Epidermal melanocyte (primary cell): ENCODE measurements at regions not wholly inside any gene's neighbourhood (a gene's known extent, or its start where the extent isn't known, plus 50 kb on each side); places are given as distances from the start of the nearest gene placed in this dataset.

Experiments used
- DNase-seq: peaks from one replicate; pipeline ENCODE4 v3.0.0; 2011; ENCODE audit warnings: low spot score; ENCODE audit not compliant: insufficient read length

- no peak for DNase-seq
These were observed 101.8 kb downstream of the SAMD9 start for GRCh38 chr7:93015779-93016481.

GRCh38 chr7:93015101-93015778 lies 102.5 kb downstream of the SAMD9 start:
- no peak for DNase-seq

DNA sequence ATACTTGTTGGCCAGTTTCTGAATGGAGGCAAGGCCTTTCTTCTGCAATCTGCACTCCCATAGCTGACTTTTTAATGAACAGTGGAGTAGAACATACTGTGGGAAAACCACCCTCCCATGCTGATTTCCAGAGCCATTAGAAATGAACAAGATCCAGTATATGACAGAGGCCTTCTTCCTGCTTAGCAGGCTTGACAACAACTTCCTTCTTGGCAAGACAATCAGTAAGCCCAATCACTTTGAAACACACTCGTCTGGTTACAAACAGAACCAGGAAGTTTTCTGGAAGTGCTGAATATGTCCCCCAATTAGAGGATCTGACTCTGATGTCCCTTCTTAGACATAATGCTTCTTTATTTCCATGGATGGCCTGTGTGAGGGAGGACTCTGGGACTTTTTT lies 103.4 kb downstream of the SAMD9 start:
- no peak for DNase-seq

- no peak for DNase-seq
These were observed 104.2 kb downstream of the SAMD9 start for GRCh38 chr7:93013446-93014061.

- DNase-seq, result no peak
These were observed 106.2 kb downstream of the SAMD9 start for GRCh38 chr7:93011351-93012294.

GRCh38 chr7:93008833-93009232 lies 108.9 kb downstream of the SAMD9 start:
- DNase-seq, result no peak

DNA sequence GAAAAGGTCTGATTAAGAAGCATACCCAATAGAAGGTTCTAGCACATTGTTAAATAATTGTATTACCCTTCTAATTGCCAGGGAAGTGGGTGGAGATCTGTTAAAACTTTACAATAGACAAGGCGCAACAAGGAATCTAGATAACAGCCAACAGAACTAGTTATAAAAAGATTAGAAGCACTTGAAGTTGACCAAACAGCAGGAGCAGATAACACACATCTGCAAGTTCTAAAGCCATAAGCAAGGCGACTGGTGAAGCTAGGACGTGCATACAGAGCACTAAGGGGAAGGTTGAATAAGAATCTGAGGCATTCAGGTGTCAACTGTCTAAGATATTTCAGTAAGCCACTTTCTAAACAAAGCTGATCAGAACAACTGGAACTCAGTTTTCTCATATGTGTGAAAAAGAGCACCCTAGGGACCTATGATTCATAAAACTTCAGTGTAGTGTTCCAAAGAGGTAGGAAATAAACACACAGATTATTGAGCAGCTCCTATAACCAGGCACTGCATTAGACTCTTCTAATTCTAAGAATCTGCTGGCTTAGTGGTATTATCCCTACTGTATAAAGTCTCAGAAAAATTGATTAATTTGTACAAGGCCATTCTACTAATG lies 111.2 kb downstream of the SAMD9 start:
- no peak for DNase-seq

GRCh38 chr7:93004906-93005305 lies 112.9 kb downstream of the SAMD9 start:
- DNase-seq, result no peak

- DNase-seq, result no peak
These were observed 120.1 kb downstream of the SAMD9 start for GRCh38 chr7:92997719-92998118.

- DNase-seq, result no peak
These were observed 120.6 kb downstream of the SAMD9 start for GRCh38 chr7:92997152-92997551.

DNA sequence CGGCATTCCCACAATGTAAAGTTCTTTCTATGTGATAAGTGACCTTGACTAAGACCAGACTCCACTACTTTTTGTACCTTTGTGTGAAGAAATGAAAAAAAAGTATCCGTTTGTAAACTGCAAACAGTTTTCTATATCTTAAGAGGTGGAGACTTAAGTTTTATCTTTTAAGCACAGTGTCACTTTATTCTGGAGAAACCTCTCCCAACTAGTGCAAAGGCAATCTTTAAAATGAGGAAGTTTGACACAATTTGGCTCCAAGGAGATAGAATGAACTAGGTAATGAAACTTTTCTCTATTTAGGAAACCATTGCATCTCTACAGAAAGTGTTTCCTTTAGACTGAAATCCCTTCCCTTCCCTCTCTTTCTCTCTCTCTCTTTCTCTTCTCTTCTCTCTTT lies 122.9 kb downstream of the SAMD9 start:
- no peak for DNase-seq

DNA sequence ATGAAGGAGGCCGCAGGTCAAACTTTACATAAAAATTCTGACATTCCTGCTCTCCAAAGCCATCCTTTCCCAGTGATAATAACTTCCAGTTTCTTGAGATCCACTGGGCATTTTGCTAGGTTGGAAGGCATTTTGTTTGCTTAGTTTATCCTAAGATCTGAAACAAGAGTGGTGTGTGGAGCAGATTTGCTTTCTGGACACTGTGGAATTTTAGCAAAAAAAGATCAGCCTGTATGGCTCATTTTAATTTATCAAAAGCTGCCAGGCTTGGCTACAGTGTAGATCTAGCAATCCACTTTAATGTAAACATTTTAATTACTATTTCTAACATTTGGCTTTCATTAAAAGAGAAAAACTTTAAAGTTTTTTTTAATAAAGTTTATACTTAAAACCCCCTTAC lies 124.8 kb downstream of the SAMD9 start:
- DNase-seq, result no peak

DNA sequence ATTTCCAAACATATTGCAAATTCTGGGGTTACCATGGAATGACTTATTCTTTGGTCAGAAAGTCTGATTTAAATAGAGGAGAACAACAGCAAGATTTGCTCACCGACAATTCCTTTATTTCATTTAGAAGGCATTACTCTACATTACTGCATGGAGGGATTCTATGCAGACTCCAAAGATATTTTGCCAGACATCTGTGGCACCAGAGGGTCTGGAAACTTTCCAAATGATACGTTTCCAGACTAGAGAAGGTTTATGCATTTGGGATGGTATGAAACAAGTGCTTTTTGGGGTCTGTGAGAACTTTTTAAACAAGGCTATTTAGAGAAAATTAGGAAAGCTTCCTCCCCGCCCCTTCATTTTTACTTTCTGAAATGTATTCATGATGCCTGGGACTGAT lies 125.3 kb downstream of the SAMD9 start:
- DNase-seq, result no peak

DNA sequence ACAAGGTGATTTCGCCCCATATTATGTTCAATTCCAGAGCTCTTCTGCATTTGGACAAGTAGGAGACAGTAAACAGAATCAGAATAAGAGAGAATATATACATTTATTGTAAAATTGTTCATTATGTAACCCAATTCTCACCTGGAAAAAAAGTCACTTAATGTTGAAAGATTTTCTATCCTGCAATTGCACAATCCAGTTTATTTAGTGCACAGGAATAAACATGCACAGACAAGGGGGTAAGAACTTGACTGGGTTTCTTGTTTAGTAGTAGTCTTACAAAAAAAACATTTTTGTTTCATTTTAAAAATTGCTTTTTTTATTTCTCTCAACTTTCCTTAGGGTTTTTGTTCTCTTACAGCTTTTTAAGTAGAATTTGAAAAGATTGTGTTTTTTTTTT lies 126.6 kb downstream of the SAMD9 start:
- DNase-seq, result no peak

DNA sequence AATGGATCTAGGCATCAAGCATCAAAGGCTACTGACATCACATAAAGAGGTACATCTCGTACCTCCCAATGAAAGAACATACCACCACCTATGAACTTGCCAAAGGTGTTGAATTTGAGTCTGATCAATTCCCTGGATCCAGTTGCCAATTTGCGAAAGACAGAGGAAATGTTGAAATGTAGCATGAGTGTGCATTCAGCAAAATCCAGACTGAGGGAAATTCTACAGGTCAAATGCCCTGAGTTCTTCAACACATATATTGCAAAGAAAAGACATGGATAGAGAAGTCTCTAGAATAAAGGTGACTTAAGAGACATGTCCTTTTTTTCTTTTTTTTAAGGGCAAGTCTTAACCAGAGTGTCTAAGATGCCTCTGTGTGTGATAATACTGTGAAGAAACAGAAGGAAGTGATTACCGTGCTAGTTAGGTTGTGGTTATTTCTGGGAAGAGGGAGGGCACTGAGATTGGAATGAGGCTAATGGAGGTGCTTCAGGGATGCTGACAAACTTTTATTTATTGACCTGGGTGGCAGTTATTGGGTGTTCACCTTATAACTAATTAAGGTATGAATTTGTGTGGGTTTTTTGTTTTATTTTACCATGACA lies 128.7 kb downstream of the SAMD9 start:
- DNase-seq, result no peak

- no peak for DNase-seq
These were observed 129.7 kb downstream of the SAMD9 start for GRCh38 chr7:92988051-92988450.

GRCh38 chr7:92987538-92987937 lies 130.2 kb downstream of the SAMD9 start:
- DNase-seq, result no peak

GRCh38 chr7:92987095-92987494 lies 130.7 kb downstream of the SAMD9 start:
- no peak for DNase-seq

GRCh38 chr7:92982928-92983327 lies 134.9 kb downstream of the SAMD9 start:
- no peak for DNase-seq

DNA sequence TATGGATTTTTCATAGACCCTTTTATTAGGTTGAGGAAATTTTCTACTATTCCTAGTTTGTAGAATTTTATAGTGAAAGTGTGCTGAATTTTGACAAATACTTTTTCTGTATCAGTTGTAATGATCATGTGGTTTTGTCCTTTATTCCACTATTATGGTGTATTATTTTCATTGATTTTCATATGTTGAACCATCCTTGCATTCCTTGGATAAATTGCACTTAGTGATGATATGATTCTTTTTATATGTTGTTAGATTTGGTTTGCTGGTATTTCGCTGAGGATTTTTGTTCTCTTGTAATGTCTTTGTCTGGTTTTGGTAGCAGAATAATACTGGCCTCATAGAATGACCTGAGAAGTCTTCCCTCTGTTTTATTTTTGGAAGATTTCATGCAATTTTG lies 140.6 kb upstream of the CDK6 start:
- DNase-seq, result no peak

DNA sequence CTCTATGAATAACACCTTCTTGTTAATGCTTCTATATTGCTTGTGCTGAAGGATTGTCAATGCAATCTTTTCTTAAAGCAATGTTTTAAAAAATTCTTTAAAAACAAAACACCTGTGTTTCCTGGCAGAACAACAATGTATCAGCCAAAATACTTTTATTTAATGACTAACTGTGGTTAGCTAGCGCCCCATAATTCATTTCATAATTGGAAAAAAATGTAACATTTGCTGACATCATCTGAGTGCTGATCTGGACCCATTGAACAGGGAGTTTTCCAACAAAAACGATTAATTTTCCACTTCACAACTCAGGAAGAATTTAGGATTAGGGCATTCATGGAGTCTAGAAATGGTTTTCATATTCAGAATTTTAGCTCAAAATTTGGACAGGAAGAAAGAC lies 137.6 kb upstream of the CDK6 start:
- DNase-seq, result no peak
